Aorta (tissue), 5 donors: ENCODE measurements at regions not wholly inside any gene's neighbourhood (a gene's known extent, or its start where the extent isn't known, plus 50 kb on each side); places are given as distances from the start of the nearest gene placed in this dataset.
A peak's percentile ranks its signal among the peaks of the same experiment; 100 is the strongest.

Experiments used
- ATAC-seq: fragments of 200-7000 bp; cut with Tn5 transposase; one replicate; pipeline ENCODE4 v1.9.1; 2022; ENCODE audit warnings: moderate library complexity; ENCODE audit not compliant: low FRiP score
- DNase-seq, 2 donors: peaks; one replicate each; pipeline ENCODE4 v3.0.0-alpha.2; 2020
- H3K27ac ChIP-seq, 2 donors: one replicate each; pipeline ENCODE4 v1.5.1; 2013; ENCODE audit warnings: low read length in 2 of 2, mild to moderate bottlenecking in 2 of 2, moderate library complexity in 2 of 2, control low read depth in 1 of 2, inconsistent platforms in 1 of 2, low read depth in 1 of 2
- H3K27me3 ChIP-seq, 2 donors: one replicate each; pipeline ENCODE4 v1.6.1; 2013; ENCODE audit warnings: control low read depth in 1 of 2, low read length in 1 of 2, mild to moderate bottlenecking in 1 of 2, moderate library complexity in 1 of 2; ENCODE audit not compliant: insufficient read depth in 2 of 2, control insufficient read depth in 1 of 2
- H3K36me3 ChIP-seq, 2 donors: one replicate each; pipeline ENCODE4 v1.6.1; 2013; ENCODE audit warnings: control low read depth in 1 of 2, low read length in 1 of 2, mild to moderate bottlenecking in 1 of 2; ENCODE audit not compliant: insufficient read depth in 2 of 2, control insufficient read depth in 1 of 2
- H3K4me1 ChIP-seq, 2 donors: one replicate each; pipeline ENCODE4 v1.6.1; 2013; ENCODE audit warnings: low read length in 2 of 2, control low read depth in 1 of 2, mild to moderate bottlenecking in 1 of 2, moderate library complexity in 1 of 2; ENCODE audit not compliant: insufficient read depth in 2 of 2, control insufficient read depth in 1 of 2
- H3K4me3 ChIP-seq, 2 donors: one replicate each; pipeline ENCODE4 v1.5.1; 2013; ENCODE audit warnings: low read length in 2 of 2, control low read depth in 1 of 2, mild to moderate bottlenecking in 1 of 2
- H3K9me3 ChIP-seq: one replicate; pipeline ENCODE4 v1.6.1; 2013; ENCODE audit warnings: mild to moderate bottlenecking, low read length; ENCODE audit not compliant: control insufficient read depth
- WGBS, 2 donors: extraction: QIAGEN DNeasy Blood & Tissue Kit; methylation state at CpG; one replicate each; pipeline ENCODE4 v1.1.7; 2013; 5-methylcytosine and 5-hydroxymethylcytosine counted together
- intact Hi-C, 2 donors: fragments of 100-400 bp; cut with DNase I; formaldehyde crosslinking; loops; one replicate each; pipeline versions ENCODE4 v1.14.2 to v1.15.0; 2022
- donor health status: healthy with polysubstance abuse.
- donor health status: Bipolar disorder and iron deficiency.
- donor health status: DM: no; HTN: no; CAD: no.
- donor health status: DM: no; HTN: no; CAD: no.
- donor health status: DM: yes; HTN: yes; CAD: no.

DNA sequence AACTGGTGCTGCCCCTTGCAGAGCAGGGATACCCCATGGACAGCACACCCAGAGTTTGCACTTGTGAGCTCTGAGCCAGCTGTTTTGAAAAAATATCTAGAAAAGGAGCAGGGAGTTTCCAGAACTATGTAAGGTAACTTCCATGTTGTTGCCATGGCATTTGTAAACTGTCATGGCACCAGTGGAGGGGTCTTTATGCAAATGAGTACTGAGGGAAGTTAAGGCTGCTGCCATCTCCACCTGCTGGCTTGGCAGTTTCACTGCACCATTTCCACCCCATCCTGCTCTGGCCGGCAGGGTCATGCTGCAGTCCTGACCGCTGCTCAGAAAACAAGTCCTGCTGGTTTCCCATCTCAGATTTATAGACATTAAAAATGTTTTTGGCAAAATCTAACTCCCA is 52.3 kb upstream of the SNTG2 start:
- ATAC-seq (no peak), DNase-seq (no peak)
- 71 to 80% methylated on average over 2 of the region's 2 CpGs for WGBS, 2 donors
- Histone ChIP-seq H3K4me1 (no peaks in the 10 kb centered on the region), H3K36me3 (no peaks in the 10 kb centered on the region), H3K27ac (no peak overlapping the region), H3K27me3 (peaks cover 0 to 2% of the 10 kb centered on the region in 2 donors), H3K9me3 (peaks cover 9% of the 10 kb centered on the region), H3K4me3 (no peak overlapping the region)
- intact Hi-C loops = no loop called here

DNA sequence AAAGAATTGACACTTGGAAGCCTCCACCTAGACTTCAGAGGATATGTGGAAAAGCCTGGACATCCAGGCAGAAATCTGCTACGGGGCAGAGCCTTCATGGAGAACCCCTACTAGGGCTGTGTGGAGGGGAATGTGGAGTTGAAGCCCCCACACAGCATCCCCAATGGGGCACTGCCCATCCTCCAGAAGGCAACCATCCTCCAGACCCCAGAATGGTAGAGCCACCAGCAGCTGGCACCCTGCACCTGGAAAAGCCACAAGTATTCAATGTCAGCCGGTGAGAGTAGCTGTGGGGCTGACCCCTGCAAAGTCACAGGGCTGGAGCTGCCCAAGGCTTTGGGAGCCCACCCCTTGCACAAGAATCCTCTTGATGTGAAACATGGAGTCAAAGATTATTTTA is 53.6 kb upstream of the SNTG2 start:
- Histone ChIP-seq H3K36me3 (no peaks in the 10 kb centered on the region), H3K27me3 (no peaks in the 10 kb centered on the region), H3K9me3 (peaks cover 9% of the 10 kb centered on the region), H3K4me1 (no peaks in the 10 kb centered on the region), H3K4me3 (no peak overlapping the region), H3K27ac (no peak overlapping the region)
- DNase-seq = no peak
- intact Hi-C loops = no loop called here
- peak; percentile 33 for ATAC-seq
- WGBS, 2 donors = 96 to 100% methylated on average over 2 of the region's 2 CpGs

DNA sequence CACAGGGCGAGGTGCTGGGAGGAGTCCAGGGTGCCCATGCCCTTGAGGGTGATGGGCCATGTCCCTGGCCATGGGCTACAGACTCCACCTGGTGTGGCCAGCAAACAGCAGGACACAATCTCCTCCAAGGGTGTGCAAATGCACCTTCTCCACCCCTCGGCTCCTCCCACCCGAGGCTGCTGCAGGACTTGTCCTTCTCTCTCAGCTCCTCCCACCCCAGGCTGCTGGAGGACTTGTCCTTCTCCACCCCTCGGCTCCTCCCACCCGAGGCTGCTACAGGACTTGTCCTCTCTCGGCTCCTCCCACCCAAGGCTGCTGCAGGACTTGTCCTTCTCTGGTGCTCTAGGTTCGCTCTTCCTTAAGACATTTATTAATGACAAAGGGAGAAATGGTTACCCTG is 57.3 kb upstream of the SNTG2 start:
- 45 to 49% methylated on average over 7 of the region's 7 CpGs for WGBS, 2 donors
- ATAC-seq (no peak), DNase-seq (no peak)

DNA sequence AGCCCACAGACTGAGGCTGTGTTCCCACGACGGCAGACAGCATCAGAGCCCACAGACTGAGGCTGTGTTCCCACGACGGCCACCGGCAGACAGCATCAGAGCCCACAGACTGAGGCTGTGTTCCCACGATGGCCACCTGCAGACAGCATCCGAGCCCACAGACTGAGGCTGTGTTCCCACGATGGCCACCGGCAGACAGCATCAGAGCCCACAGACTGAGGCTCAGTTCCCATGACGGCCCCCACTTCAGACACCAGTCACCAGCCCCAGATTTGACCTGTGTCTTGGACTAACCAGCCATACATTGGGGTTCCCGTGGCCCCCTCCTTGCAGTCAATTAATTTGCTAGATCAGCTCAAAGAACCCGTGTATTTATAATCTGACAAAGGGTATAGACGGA is 57.8 kb upstream of the SNTG2 start:
- Histone ChIP-seq H3K36me3 (no peaks in the 10 kb centered on the region), H3K9me3 (peaks cover 7% of the 10 kb centered on the region), H3K4me1 (no peaks in the 10 kb centered on the region), H3K27ac (no peak overlapping the region), H3K4me3 (no peak overlapping the region), H3K27me3 (no peaks in the 10 kb centered on the region)
- DNase-seq (no peak), ATAC-seq (no peak)
- 84 to 85% methylated on average over 13 of the region's 13 CpGs for whole genome bisulfite sequencing, 2 donors
- intact Hi-C loops = no loop called here

More for the DNA sequence above, 57.3 kb upstream of the SNTG2 start:
- Histone ChIP-seq H3K27me3 (no peaks in the 10 kb centered on the region), H3K36me3 (no peaks in the 10 kb centered on the region), H3K4me1 (no peaks in the 10 kb centered on the region), H3K27ac (no peak overlapping the region), H3K9me3 (peaks cover 7% of the 10 kb centered on the region), H3K4me3 (no peak overlapping the region)
- intact Hi-C loops = no loop called here

DNA sequence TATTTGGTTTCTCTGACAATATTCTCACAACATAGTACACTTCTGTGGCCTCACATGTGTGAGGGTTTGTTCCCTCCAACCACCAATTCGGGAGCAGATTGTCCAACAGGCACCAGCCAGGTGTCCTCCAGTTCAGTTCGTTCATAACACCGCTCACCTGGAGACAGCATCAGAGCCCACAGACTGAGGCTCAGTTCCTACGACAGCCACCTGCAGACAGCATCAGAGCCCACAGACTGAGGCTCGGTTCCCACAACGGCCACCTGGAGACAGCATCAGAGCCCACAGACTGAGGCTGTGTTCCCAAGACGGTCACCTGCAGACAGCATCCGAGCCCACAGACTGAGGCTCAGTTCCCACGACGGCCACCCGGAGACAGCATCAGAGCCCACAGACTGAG is 58.2 kb upstream of the SNTG2 start:
- ATAC-seq = no peak

DNA sequence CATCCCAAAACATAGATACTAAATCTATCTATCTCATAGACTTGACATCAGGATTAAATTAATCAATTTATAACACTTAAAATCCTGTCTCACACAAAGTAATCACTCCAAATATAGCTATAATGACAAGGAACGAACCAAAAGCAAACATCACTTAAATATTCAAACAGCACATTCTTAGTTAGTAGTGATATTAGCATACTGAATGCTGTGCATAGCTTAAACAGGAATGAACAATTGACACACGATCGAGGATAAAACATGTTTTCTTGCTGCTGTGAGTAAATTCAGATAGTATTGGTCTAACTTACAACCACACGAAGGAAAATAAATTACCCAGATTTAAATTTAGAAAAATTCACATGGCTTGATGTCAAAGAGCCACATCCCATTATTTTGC is 58.9 kb upstream of the SNTG2 start:
- no peak for ATAC-seq
- 39 to 42% methylated on average over 4 of the region's 4 CpGs for WGBS, 2 donors
- intact Hi-C loops = no loop called here
- no peak for DNase-seq
- H3K27me3 ChIP-seq = no peaks in the 10 kb centered on the region
- H3K4me1 ChIP-seq = no peaks in the 10 kb centered on the region
- H3K27ac ChIP-seq = no peak overlapping the region
- peaks cover 5% of the 10 kb centered on the region for H3K9me3 ChIP-seq
- no peaks in the 10 kb centered on the region for H3K36me3 ChIP-seq
- no peak overlapping the region for H3K4me3 ChIP-seq

More for the DNA sequence above, 58.2 kb upstream of the SNTG2 start:
- Histone ChIP-seq H3K27me3 (no peaks in the 10 kb centered on the region), H3K36me3 (no peaks in the 10 kb centered on the region), H3K4me1 (no peaks in the 10 kb centered on the region), H3K27ac (no peak overlapping the region), H3K4me3 (no peak overlapping the region), H3K9me3 (peaks cover 7% of the 10 kb centered on the region)
- no peak for DNase-seq
- WGBS, 2 donors = 83 to 87% methylated on average over 11 of the region's 11 CpGs
- intact Hi-C loops = no loop called here

DNA sequence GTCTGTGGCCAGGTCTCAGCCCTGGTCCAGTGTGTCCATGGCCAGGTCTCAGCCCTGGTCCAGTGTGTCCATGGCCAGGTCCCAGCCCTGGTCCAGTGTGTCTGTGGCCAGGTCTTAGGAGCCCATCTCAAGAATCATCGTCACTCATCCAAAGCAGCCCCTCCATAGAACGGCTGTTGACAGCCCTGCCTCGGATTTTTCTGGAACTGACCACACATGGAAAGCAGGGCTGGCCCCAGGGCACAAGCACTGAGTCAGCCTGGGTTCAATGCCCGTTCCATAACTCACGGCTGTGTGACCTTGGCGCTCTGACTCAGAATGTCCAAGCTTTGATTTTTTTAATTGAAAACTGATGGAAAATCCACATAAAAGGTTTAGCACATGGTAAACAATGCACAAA is 59.9 kb upstream of the SNTG2 start:
- Histone ChIP-seq H3K36me3 (no peaks in the 10 kb centered on the region), H3K27me3 (no peaks in the 10 kb centered on the region), H3K4me3 (no peak overlapping the region), H3K27ac (no peak overlapping the region), H3K9me3 (peaks cover 4% of the 10 kb centered on the region), H3K4me1 (no peaks in the 10 kb centered on the region)
- DNase-seq (peak in 1 of 2 donors; percentile 48), ATAC-seq (no peak)
- WGBS, 2 donors = 69 to 71% methylated on average over 6 of the region's 6 CpGs
- intact Hi-C loops = no loop called here

DNA sequence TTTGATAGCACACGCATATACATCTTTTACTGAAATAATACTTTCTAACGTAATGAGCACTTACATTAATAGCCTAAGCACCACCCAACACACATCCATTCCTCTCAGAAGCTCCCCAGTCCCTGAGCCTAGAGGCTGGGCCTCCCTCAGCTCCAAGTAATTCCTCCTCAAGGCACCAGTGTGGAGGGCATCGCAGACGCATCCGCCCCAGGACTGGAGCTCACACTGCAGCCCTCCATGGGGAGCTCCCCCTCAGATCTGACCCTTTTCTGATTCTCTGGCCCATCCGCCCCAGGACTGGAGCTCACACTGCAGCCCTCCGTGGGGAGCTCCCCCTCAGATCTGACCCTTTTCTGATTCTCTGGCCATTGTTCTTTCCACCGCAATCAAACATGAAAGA is 60.4 kb upstream of the SNTG2 start:
- DNase-seq = no peak
- Histone ChIP-seq H3K27ac (no peak overlapping the region), H3K4me3 (no peak overlapping the region), H3K9me3 (peaks cover 4% of the 10 kb centered on the region), H3K36me3 (no peaks in the 10 kb centered on the region), H3K27me3 (no peaks in the 10 kb centered on the region), H3K4me1 (no peaks in the 10 kb centered on the region)
- intact Hi-C loops = no loop called here
- ATAC-seq = peak; percentile 24
- WGBS, 2 donors = 83 to 85% methylated on average over 8 of the region's 8 CpGs

DNA sequence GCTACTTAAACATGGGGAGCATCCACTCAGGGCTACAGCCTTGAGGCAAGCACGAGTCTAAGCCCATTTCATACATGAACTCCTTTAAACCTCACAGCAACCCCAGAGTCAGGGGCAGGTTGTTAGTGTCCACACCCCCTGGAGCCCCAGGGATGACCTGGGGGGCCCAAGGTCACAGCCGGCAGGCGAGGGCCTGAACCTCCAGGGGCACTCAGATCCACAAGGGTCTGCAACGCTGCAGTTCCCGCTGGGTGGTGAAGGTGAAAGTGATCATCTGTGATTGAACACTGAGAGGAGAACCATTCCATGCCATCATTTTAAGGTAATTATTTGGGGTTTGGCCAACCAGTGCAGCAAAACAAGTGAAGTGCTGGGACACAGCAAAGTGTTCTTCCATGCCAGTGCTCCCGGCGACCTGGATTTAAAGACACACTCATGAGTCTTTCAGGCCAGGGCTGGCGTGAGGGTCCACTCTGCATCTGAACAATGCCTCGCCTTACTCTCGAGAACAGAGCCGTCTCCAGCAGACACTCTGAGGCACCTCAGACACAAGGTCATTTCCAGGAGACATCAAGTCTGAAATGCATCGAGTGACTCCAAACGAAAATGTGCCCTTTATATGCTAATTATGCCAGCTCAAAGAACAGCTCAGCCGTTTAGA is 61.6 kb upstream of the SNTG2 start:
- intact Hi-C loops = no loop called here
- WGBS, 2 donors = 71% methylated on average over 14 of the region's 14 CpGs
- no peaks in the 10 kb centered on the region for H3K4me1 ChIP-seq
- no peak overlapping the region for H3K4me3 ChIP-seq
- H3K9me3 ChIP-seq = peaks cover 4% of the 10 kb centered on the region
- H3K36me3 ChIP-seq = no peaks in the 10 kb centered on the region
- peak in 1 of 2 donors; percentile 37 for DNase-seq
- H3K27me3 ChIP-seq = no peaks in the 10 kb centered on the region
- no peak overlapping the region for H3K27ac ChIP-seq
- no peak for ATAC-seq
